H9 (cell line): ENCODE measurements at regions not wholly inside any gene's neighbourhood (a gene's known extent, or its start where the extent isn't known, plus 50 kb on each side); places are given as distances from the start of the nearest gene placed in this dataset.

Experiments used
- DNase-seq: peaks from one replicate; pipeline ENCODE4 v3.0.0-alpha.2; 2017
- H2AFZ ChIP-seq: one replicate; pipeline ENCODE4 v1.6.1; 2013; ENCODE audit warnings: mild to moderate bottlenecking, low read length, control low read depth, moderate library complexity
- H2AK5ac ChIP-seq: 2 replicates; pipeline ENCODE4 v1.6.1; 2013; ENCODE audit warnings: low read length, control low read depth, mixed read lengths; ENCODE audit not compliant: insufficient read length
- H2BK120ac ChIP-seq: one replicate; pipeline ENCODE4 v1.6.1; 2013; ENCODE audit warnings: low read depth, mild to moderate bottlenecking, low read length, control low read depth, inconsistent platforms; ENCODE audit not compliant: poor library complexity, severe bottlenecking
- H2BK12ac ChIP-seq: 2 replicates; pipeline ENCODE4 v1.6.1; 2013; ENCODE audit warnings: low read length, control low read depth, mixed read lengths, low read depth; ENCODE audit not compliant: insufficient read length
- H2BK15ac ChIP-seq: 2 replicates; pipeline ENCODE4 v1.6.1; 2013; ENCODE audit warnings: low read depth, low read length, control low read depth
- H2BK20ac ChIP-seq: one replicate; pipeline ENCODE4 v1.6.1; 2013; ENCODE audit warnings: low read depth, mild to moderate bottlenecking, low read length, control low read depth, inconsistent platforms; ENCODE audit not compliant: poor library complexity, severe bottlenecking
- H2BK5ac ChIP-seq: 2 replicates; pipeline ENCODE4 v1.6.1; 2013; ENCODE audit warnings: low read length, control low read depth, mixed read lengths; ENCODE audit not compliant: insufficient read length
- H3K14ac ChIP-seq: 2 replicates; pipeline ENCODE4 v1.6.1; 2013; ENCODE audit warnings: low read length, control low read depth; ENCODE audit not compliant: insufficient read depth
- H3K18ac ChIP-seq: 2 replicates; pipeline ENCODE4 v1.6.1; 2013; ENCODE audit warnings: low read depth, mild to moderate bottlenecking, mixed read lengths, low read length, control low read depth; ENCODE audit not compliant: insufficient read length
- H3K23ac ChIP-seq: 2 replicates; pipeline ENCODE4 v1.6.1; 2013; ENCODE audit warnings: low read length, control low read depth, mixed read lengths, low read depth; ENCODE audit not compliant: insufficient read length
- H3K23me2 ChIP-seq: 2 replicates; pipeline ENCODE4 v1.6.1; 2013; ENCODE audit warnings: low read depth, mild to moderate bottlenecking, mixed read lengths, low read length, control low read depth; ENCODE audit not compliant: insufficient read length, poor library complexity, severe bottlenecking
- H3K27ac ChIP-seq: 2 replicates; pipeline ENCODE4 v1.5.1; 2013; ENCODE audit warnings: low read length, control low read depth, mixed read lengths, low read depth; ENCODE audit not compliant: insufficient read length
- H3K27me3 ChIP-seq: 2 replicates; pipeline ENCODE4 v1.6.1; 2013; ENCODE audit warnings: low read length, control low read depth, inconsistent platforms; ENCODE audit not compliant: insufficient read depth
- H3K4ac ChIP-seq: 2 replicates; pipeline ENCODE4 v1.6.1; 2013; ENCODE audit warnings: low read depth, mild to moderate bottlenecking, control low read depth, inconsistent platforms, low read length, moderate library complexity
- H3K4me1 ChIP-seq: 2 replicates; pipeline ENCODE4 v1.6.1; 2013; ENCODE audit warnings: low read length, control low read depth, inconsistent platforms; ENCODE audit not compliant: insufficient read depth
- H3K4me2 ChIP-seq: 2 replicates; pipeline ENCODE4 v1.6.1; 2013; ENCODE audit warnings: low read length, control low read depth, mixed read lengths; ENCODE audit not compliant: insufficient read length, insufficient read depth
- H3K56ac ChIP-seq: 2 replicates; pipeline ENCODE4 v1.6.1; 2013; ENCODE audit warnings: low read depth, mild to moderate bottlenecking, mixed read lengths, low read length, control low read depth; ENCODE audit not compliant: insufficient read length
- H3K79me1 ChIP-seq: 2 replicates; pipeline ENCODE4 v1.6.1; 2013; ENCODE audit warnings: low read depth, mild to moderate bottlenecking, moderate library complexity, low read length, control low read depth, inconsistent platforms; ENCODE audit not compliant: insufficient read depth, poor library complexity, severe bottlenecking
- H3K79me2 ChIP-seq: 2 replicates; pipeline ENCODE4 v1.6.1; 2013; ENCODE audit warnings: low read length, control low read depth, inconsistent platforms; ENCODE audit not compliant: insufficient read depth
- H3K9ac ChIP-seq: 2 replicates; pipeline ENCODE4 v1.6.1; 2013; ENCODE audit warnings: low read length, control low read depth, mixed read lengths; ENCODE audit not compliant: insufficient read length; ENCODE audit errors: extremely low read depth
- H3K9me3 ChIP-seq: one replicate; pipeline ENCODE4 v1.6.1; 2013; ENCODE audit warnings: low read depth, low read length, inconsistent platforms; ENCODE audit not compliant: control insufficient read depth
- H3T11ph ChIP-seq: one replicate; pipeline ENCODE4 v1.6.1; 2013; ENCODE audit warnings: mild to moderate bottlenecking, low read length, control low read depth, inconsistent platforms
- H4K20me1 ChIP-seq: one replicate; pipeline ENCODE4 v1.6.1; 2013; ENCODE audit not compliant: control insufficient read depth, insufficient read length, insufficient read depth
- H4K5ac ChIP-seq: 2 replicates; pipeline ENCODE4 v1.6.1; 2013; ENCODE audit warnings: low read depth, mild to moderate bottlenecking, mixed read lengths, low read length, control low read depth; ENCODE audit not compliant: insufficient read length
- H4K8ac ChIP-seq: replicated peaks from 2 replicates; pipeline ENCODE4 v1.6.1; 2013; ENCODE audit warnings: low read length, control low read depth, mixed read lengths, low read depth; ENCODE audit not compliant: insufficient read length
- H4K91ac ChIP-seq: 2 replicates; pipeline ENCODE4 v1.6.1; 2013; ENCODE audit warnings: low read depth, mild to moderate bottlenecking, moderate library complexity, mixed read lengths, low read length, control low read depth; ENCODE audit not compliant: insufficient read length
- H3K27ac Mint-ChIP-seq, 3 experiments: 2 replicates in 2 of 3; 3 replicates in 1 of 3; pipeline ENCODE4 v1.8.0; 2020 to 2021; ENCODE audit warnings: mixed read lengths in 3 of 3, mild to moderate bottlenecking in 1 of 3, moderate library complexity in 1 of 3
- H3K27me3 Mint-ChIP-seq: 2 replicates; pipeline ENCODE4 v1.8.0; 2021; ENCODE audit warnings: low read depth, mild to moderate bottlenecking, moderate library complexity, mixed read lengths
- H3K36me3 Mint-ChIP-seq, 3 experiments: 2 replicates in 2 of 3; 3 replicates in 1 of 3; pipeline ENCODE4 v1.8.0; 2020 to 2021; ENCODE audit warnings: low read depth in 3 of 3, mixed read lengths in 3 of 3; ENCODE audit not compliant: insufficient read depth in 1 of 3
- H3K4me1 Mint-ChIP-seq, 2 experiments: 2 replicates each; pipeline ENCODE4 v1.8.0; 2020; ENCODE audit warnings: mixed read lengths in 2 of 2
- H3K4me3 Mint-ChIP-seq, 2 experiments: 2 replicates in 1 of 2; 3 replicates in 1 of 2; pipeline ENCODE4 v1.8.0; 2020 to 2021; ENCODE audit warnings: mild to moderate bottlenecking in 2 of 2, mixed read lengths in 2 of 2, moderate library complexity in 1 of 2
- H3K9me3 Mint-ChIP-seq, 2 experiments: 2 replicates in 1 of 2; 3 replicates in 1 of 2; pipeline ENCODE4 v1.8.0; 2020; ENCODE audit warnings: mild to moderate bottlenecking in 2 of 2, mixed read lengths in 2 of 2, moderate library complexity in 1 of 2
- CTCF ChIP-seq: fragments of 200-600 bp; sonication (generic); conservative IDR thresholded peaks from 3 replicates; pipeline ENCODE4 v1.8.0; 2021; ENCODE audit warnings: antibody characterized with exemption, mild to moderate bottlenecking
- WGBS: extraction: QIAGEN DNeasy Blood & Tissue Kit; methylation state at CpG from one replicate; pipeline ENCODE4 v1.1.7; 2013; ENCODE audit warnings: missing lambda C conversion rate, low lambda C conversion rate, mixed read lengths; ENCODE audit not compliant: insufficient read length; ENCODE audit errors: extremely low coverage; 5-methylcytosine and 5-hydroxymethylcytosine counted together

- H3K9ac ChIP-seq: no peak overlapping the region
- peaks cover 5 to 6% of the 10 kb centered on the region in 2 experiments for H3K9me3 Mint-ChIP-seq
- no peak overlapping the region for H2AK5ac ChIP-seq
- no peak overlapping the region for H2BK12ac ChIP-seq
- peaks cover 4 to 6% (median 6%) of the 10 kb centered on the region in 3 experiments; a peak in 6 of 7 replicates for H3K36me3 Mint-ChIP-seq
- H2BK20ac ChIP-seq: no peak overlapping the region
- H4K5ac ChIP-seq: no peak overlapping the region
- no peak overlapping the region for H3K4ac ChIP-seq
- H4K91ac ChIP-seq: no peak overlapping the region
- no peaks in the 10 kb centered on the region for H3K79me1 ChIP-seq
- DNase-seq: no peak
- H3K9me3 ChIP-seq: no peaks in the 10 kb centered on the region
- no peak overlapping the region for H3K23ac ChIP-seq
- no peaks in the 10 kb centered on the region for H3K27me3 Mint-ChIP-seq
- H3K79me2 ChIP-seq: no peaks in the 10 kb centered on the region
- H2BK15ac ChIP-seq: no peak overlapping the region
- H3K27ac Mint-ChIP-seq: no peak overlapping the region
- H3K4me2 ChIP-seq: no peak overlapping the region
- TF ChIP-seq CTCF: no peak
- H3K23me2 ChIP-seq: no peaks in the 10 kb centered on the region
- H3K56ac ChIP-seq: no peak overlapping the region
- no peak overlapping the region for H2AFZ ChIP-seq
- H3K4me3 Mint-ChIP-seq: no peak overlapping the region
- H3K4me1 Mint-ChIP-seq: no peaks in the 10 kb centered on the region
- H3K27me3 ChIP-seq: no peaks in the 10 kb centered on the region
- no peak overlapping the region for H3T11ph ChIP-seq
- no peaks in the 10 kb centered on the region for H4K20me1 ChIP-seq
- H2BK5ac ChIP-seq: no peak overlapping the region
- H2BK120ac ChIP-seq: no peak overlapping the region
- no peak overlapping the region for H3K14ac ChIP-seq
- no peak overlapping the region for H4K8ac ChIP-seq
- H3K27ac ChIP-seq: no peak overlapping the region
- H3K4me1 ChIP-seq: no peaks in the 10 kb centered on the region
- no CpG with 5 or more reads among the region's 2 CpGs for WGBS
- H3K18ac ChIP-seq: no peak overlapping the region
Observed at GRCh38 chr2:215528555-215528954, 92.7 kb upstream of the FN1 start.
